PC-3 (cell line): ENCODE measurements at regions not wholly inside any gene's neighbourhood (a gene's known extent, or its start where the extent isn't known, plus 50 kb on each side); places are given as distances from the start of the nearest gene placed in this dataset.

Source experiments
- ATAC-seq: fragments of 200-7000 bp; cut with Tn5 transposase; 2 replicates; pipeline ENCODE4 v1.9.1; 2020; ENCODE audit warnings: mild to moderate bottlenecking, moderate library complexity
- BruUV-seq: library from RNA; stranded (reverse); fragments of 400-500 nt; replicated peaks from 2 replicates; lab custom pipeline; 2021; lab: Mats Ljungman, UMichigan
- CTCF ChIA-PET: fragments of 300-600 bp; sonication (Branson Sonifier 250); formaldehyde crosslinking; loops from one replicate; lab custom pipeline; 2022; ENCODE audit warnings: antibody characterized with exemption; lab: Charles Lee
- POLR2A ChIA-PET: fragments of 300-600 bp; sonication (Branson Sonifier 250); formaldehyde crosslinking; loops from one replicate; lab custom pipeline; 2022; ENCODE audit warnings: antibody characterized with exemption; ENCODE audit not compliant: unreplicated experiment; lab: Charles Lee
- DNase-seq: peaks from one replicate; pipeline ENCODE4 v3.0.0-alpha.2; 2015
- H2AFZ ChIP-seq: fragments of 300-600 bp; sonication (generic); 2 replicates; pipeline ENCODE4 v1.6.0; 2016; ENCODE audit warnings: antibody characterized with exemption, low read length
- H3F3A ChIP-seq: fragments of 300-600 bp; sonication (generic); one replicate; pipeline ENCODE4 v1.6.0; 2017; ENCODE audit warnings: antibody characterized with exemption, low read length, control low read depth, mild to moderate bottlenecking; ENCODE audit not compliant: unreplicated experiment
- H3K27ac ChIP-seq: fragments of 300-600 bp; sonication (generic); 2 replicates; pipeline ENCODE4 v1.5.1; 2016; ENCODE audit warnings: mild to moderate bottlenecking, low read length
- H3K27me3 ChIP-seq: fragments of 300-600 bp; sonication (generic); 2 replicates; pipeline ENCODE4 v1.6.1; 2016; ENCODE audit warnings: low read length, mixed read lengths
- H3K36me3 ChIP-seq: fragments of 300-600 bp; sonication (generic); 2 replicates; pipeline ENCODE4 v1.6.1; 2016; ENCODE audit warnings: low read depth, mixed run types, low read length, mixed read lengths
- H3K4me1 ChIP-seq: fragments of 300-600 bp; sonication (generic); 2 replicates; pipeline ENCODE4 v1.5.1; 2016; ENCODE audit warnings: low read length; ENCODE audit not compliant: insufficient read depth
- H3K4me2 ChIP-seq: fragments of 300-600 bp; sonication (generic); 2 replicates; pipeline ENCODE4 v1.6.0; 2016; ENCODE audit warnings: low read length
- H3K4me3 ChIP-seq: fragments of 300-600 bp; sonication (generic); 2 replicates; pipeline ENCODE4 v1.5.1; 2016; ENCODE audit warnings: mild to moderate bottlenecking, low read length, mixed read lengths
- H3K79me2 ChIP-seq: fragments of 300-600 bp; sonication (generic); 2 replicates; pipeline ENCODE4 v1.6.1; 2017; ENCODE audit warnings: low read length, mixed read lengths
- H3K9ac ChIP-seq: fragments of 300-600 bp; sonication (generic); 2 replicates; pipeline ENCODE4 v1.6.0; 2016; ENCODE audit warnings: mild to moderate bottlenecking, low read length
- H3K9me2 ChIP-seq: fragments of 300-600 bp; sonication (generic); replicated peaks from 2 replicates; pipeline ENCODE4 v1.6.1; 2016; ENCODE audit warnings: mixed run types, low read length, mixed read lengths
- H3K9me3 ChIP-seq: fragments of 300-600 bp; sonication (generic); 2 replicates; pipeline ENCODE4 v1.6.1; 2016; ENCODE audit warnings: low read length, mixed read lengths
- H4K20me1 ChIP-seq: fragments of 300-600 bp; sonication (generic); 2 replicates; pipeline ENCODE4 v1.6.1; 2016; ENCODE audit warnings: low read length, mixed read lengths
- CTCF ChIP-seq: fragments of 300-600 bp; sonication (generic); conservative IDR thresholded peaks from 2 replicates; pipeline ENCODE4 v1.5.1; 2017; ENCODE audit warnings: antibody characterized with exemption, low read depth, mild to moderate bottlenecking, low read length
- EZH2 ChIP-seq: fragments of 300-600 bp; sonication (generic); IDR thresholded peaks from one replicate; pipeline ENCODE4 v1.6.1; 2017; ENCODE audit warnings: antibody characterized with exemption, mild to moderate bottlenecking, low read length; ENCODE audit not compliant: unreplicated experiment
- EZH2phosphoT487 ChIP-seq: fragments of 300-600 bp; sonication (generic); IDR thresholded peaks from 2 replicates; pipeline ENCODE4 v1.6.1; 2018; ENCODE audit warnings: mild to moderate bottlenecking, antibody characterized with exemption, low read length, borderline replicate concordance
- intact Hi-C: fragments of 100-400 bp; cut with micrococcal nuclease; formaldehyde crosslinking; loops from 2 replicates; pipeline ENCODE4 v1.9.0; 2023

- Histone ChIP-seq H3F3A (no peaks in the 10 kb centered on the region), H3K36me3 (no peaks in the 10 kb centered on the region), H3K27me3 (peaks cover 6% of the 10 kb centered on the region; the same call in 1 of the 2 replicates), H3K9me3 (no peaks in the 10 kb centered on the region), H3K4me3 (no peak overlapping the region), H3K9me2 (no peaks in the 10 kb centered on the region), H3K79me2 (no peaks in the 10 kb centered on the region), H4K20me1 (no peaks in the 10 kb centered on the region), H2AFZ (no peak overlapping the region), H3K4me2 (no peak overlapping the region), H3K27ac (no peak overlapping the region), H3K9ac (no peak overlapping the region), H3K4me1 (no peaks in the 10 kb centered on the region)
- TF ChIP-seq CTCF (no peak), EZH2 (no peak), EZH2phosphoT487 (no peak)
- intact Hi-C loops: no loop called here
- POLR2A ChIA-PET: no interaction called here
- no TSS peak for BruUV-seq
- DNase-seq (no peak), ATAC-seq (no peak)
- CTCF ChIA-PET: no interaction called here
These were observed 567.6 kb downstream of the BCL11B start for GRCh38 chr14:98704441-98704840.

GRCh38 chr14:98705871-98706300 is 566.1 kb downstream of the BCL11B start:
- H3K4me3 ChIP-seq: no peak overlapping the region
- no peak overlapping the region for H2AFZ ChIP-seq
- H3K36me3 ChIP-seq: no peaks in the 10 kb centered on the region
- H3K27ac ChIP-seq: no peak overlapping the region
- H3K4me2 ChIP-seq: no peak overlapping the region
- ChIA-PET POLR2A (no interaction called here), CTCF (no interaction called here)
- no peak overlapping the region for H3K9ac ChIP-seq
- H4K20me1 ChIP-seq: no peaks in the 10 kb centered on the region
- TF ChIP-seq EZH2 (no peak), CTCF (no peak), EZH2phosphoT487 (no peak)
- H3K79me2 ChIP-seq: no peaks in the 10 kb centered on the region
- H3K9me3 ChIP-seq: no peaks in the 10 kb centered on the region
- intact Hi-C loops: no loop called here
- ATAC-seq (no peak), DNase-seq (no peak)
- no peaks in the 10 kb centered on the region for H3K9me2 ChIP-seq
- H3K27me3 ChIP-seq: peaks cover 6% of the 10 kb centered on the region; the same call in 1 of the 2 replicates
- no peaks in the 10 kb centered on the region for H3K4me1 ChIP-seq
- BruUV-seq: no TSS peak
- H3F3A ChIP-seq: no peaks in the 10 kb centered on the region

- BruUV-seq: no TSS peak
- Histone ChIP-seq H3F3A (no peaks in the 10 kb centered on the region), H3K9me3 (no peaks in the 10 kb centered on the region), H3K4me3 (no peak overlapping the region), H3K36me3 (no peaks in the 10 kb centered on the region), H3K4me2 (no peak overlapping the region), H3K27me3 (peaks cover 6% of the 10 kb centered on the region; the same call in 1 of the 2 replicates), H3K9ac (no peak overlapping the region), H4K20me1 (no peaks in the 10 kb centered on the region), H2AFZ (no peak overlapping the region), H3K79me2 (no peaks in the 10 kb centered on the region), H3K9me2 (no peaks in the 10 kb centered on the region), H3K4me1 (no peaks in the 10 kb centered on the region), H3K27ac (no peak overlapping the region)
- CTCF ChIA-PET: no interaction called here
- POLR2A ChIA-PET: no interaction called here
- DNase-seq (no peak), ATAC-seq (no peak)
- TF ChIP-seq CTCF: no peak
- no peak for TF ChIP-seq EZH2
- no peak for TF ChIP-seq EZH2phosphoT487
- intact Hi-C loops: no loop called here
These were observed 564.5 kb downstream of the BCL11B start for GRCh38 chr14:98707522-98707921.
